ENCODE measurements at regions not wholly inside any gene's neighbourhood (a gene's known extent, or its start where the extent isn't known, plus 50 kb on each side); places are given as distances from the start of the nearest gene placed in this dataset.

GRCh38 chr13:84497613-84498012, 615.3 kb upstream of the SLITRK1 start:
- no peak for DNase-seq

- no peak for DNase-seq
Observed at GRCh38 chr13:84491952-84492351, 609.7 kb upstream of the SLITRK1 start.

DNA sequence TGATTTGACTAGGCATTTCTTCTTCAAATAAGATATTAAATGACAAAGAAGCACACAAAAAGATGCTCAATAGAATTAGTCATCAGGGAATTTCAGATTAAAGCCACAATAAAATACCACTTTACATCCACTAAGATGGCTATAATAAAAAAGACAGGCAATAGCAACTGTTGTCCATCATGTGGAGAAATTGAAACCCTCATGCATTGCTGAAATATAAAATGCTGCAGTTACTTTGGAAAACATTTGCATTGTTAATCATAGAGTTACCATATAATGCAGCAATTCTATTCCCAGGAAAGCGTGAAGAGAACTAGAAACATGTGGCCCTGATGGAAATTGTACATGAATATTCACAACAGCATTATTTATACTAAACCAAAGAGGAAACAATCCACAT, 605.5 kb upstream of the SLITRK1 start:
- DNase-seq, result no peak

- DNase-seq, result no peak
Observed at GRCh38 chr13:84481958-84482357, 599.7 kb upstream of the SLITRK1 start.

GRCh38 chr13:84479656-84480055, 597.4 kb upstream of the SLITRK1 start:
- no peak for DNase-seq

DNA sequence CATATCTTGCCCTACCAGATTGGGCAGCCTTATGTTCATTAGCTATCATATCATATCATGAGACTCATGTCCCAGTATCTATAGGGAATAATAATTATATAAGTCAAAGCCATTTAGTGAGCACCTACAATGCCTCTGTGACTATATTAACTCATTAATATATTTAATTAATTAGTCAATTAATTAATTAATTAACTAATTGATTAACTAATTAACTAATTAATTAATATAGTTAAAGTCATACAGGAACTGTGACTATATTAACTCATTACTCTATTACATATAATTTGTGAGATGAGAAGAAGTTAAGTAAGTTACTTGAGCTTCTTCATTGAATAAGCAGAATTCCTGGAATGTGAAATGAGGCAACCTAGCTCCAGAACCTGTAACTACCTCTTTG, 588.3 kb upstream of the SLITRK1 start:
- no peak for DNase-seq

DNA sequence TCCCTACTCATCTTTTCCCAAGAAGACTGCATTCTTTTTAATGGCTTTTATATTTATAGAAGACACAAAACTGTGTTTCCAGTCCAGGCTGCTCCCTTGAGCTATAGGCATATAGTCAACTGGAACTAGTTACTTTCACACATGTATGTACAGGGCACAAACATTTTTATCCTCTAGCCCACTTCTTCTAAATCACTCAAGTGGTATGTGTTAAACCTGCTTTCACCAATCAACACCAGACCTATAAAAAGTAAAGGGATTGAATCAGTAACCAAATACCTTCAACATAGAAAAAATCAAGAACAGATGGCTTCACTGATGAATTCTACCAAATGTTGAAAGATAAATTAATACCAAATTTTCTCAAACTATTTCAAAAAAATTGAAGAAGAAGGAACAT, 584.2 kb upstream of the SLITRK1 start:
- no peak for DNase-seq

- no peak for DNase-seq
Observed at GRCh38 chr13:84460989-84461388, 578.7 kb upstream of the SLITRK1 start.

- DNase-seq, result no peak
Observed at GRCh38 chr13:84455143-84455905, 573.0 kb upstream of the SLITRK1 start.

DNA sequence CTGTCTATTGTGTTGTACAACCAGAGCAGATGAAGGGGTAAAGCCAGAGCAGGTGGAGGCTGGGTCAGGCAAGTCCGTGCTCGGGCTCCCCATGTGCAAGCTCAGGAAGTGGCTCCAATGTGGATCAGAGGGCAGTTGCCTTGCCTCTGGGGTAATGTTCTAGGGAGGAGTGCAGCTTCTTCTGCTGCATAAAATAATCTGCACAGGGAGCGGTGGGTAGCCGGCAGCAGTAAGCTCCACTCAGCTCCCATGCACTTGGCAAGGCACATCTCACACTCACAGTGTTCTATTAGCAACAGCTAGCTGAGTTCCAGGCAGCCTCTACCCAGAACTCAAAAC, 565.3 kb upstream of the SLITRK1 start:
- DNase-seq, result no peak

GRCh38 chr13:84446972-84447639, 564.8 kb upstream of the SLITRK1 start:
- no peak for DNase-seq

DNA sequence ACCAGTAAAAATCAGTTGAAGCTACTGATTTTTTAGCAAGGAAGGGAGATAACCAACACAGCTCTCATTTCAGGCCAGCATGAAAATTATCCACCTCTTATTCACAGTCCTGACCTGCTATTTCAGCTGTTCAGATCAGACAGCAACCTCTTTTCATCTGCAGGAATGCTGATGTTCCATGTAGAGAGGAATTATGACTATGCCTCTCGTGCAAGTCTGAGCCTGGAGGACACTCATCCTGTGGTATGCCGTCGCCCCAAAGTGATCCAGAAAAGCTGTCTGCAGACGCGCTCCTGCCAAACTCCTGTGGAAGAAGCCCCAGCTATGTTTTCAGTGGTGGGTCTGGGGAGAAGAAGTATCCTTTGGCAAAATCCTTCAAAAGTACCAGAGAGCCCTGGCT, 563.5 kb upstream of the SLITRK1 start:
- DNase-seq, result no peak

- DNase-seq, result no peak
Observed at GRCh38 chr13:84443463-84443862, 561.2 kb upstream of the SLITRK1 start.

DNA sequence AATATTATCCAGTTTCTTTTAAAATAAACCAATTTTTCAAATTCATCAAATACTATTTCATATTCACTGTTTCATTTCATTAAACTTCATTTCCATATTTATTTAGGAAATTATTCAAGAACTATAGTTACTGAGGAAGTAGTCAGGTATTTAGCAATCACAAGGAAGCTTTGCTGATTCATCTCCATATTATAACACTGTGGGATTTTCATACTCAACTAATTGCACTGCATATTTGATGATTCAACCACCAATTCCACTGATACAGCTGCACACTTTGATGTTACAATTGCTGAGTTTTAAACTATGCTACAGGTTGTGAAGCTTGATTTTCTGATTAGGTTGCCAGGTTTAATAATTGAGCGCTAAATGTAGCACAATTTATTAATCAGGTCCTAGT, 556.8 kb upstream of the SLITRK1 start:
- DNase-seq, result no peak

DNA sequence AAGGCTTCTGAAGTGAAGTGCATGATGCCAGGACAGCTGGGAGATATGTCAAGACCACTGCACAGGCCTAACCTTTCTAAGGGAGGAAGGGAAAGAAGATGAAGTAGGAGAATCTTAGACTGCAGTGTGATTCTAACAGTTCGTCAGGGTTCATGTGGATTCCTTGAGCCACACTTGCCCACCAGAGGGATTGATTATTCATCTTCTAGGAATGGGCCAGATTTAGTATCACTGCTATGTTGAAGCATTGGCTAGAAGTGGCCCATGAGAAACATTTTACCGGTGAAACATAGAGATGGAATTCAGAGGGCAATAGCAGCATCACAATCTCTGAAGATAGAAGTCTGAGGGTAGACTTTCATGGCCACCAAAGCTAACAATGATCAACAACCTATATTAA, 550.8 kb upstream of the SLITRK1 start:
- DNase-seq, result no peak

GRCh38 chr13:84431646-84432045, 549.4 kb upstream of the SLITRK1 start:
- DNase-seq, result no peak

DNA sequence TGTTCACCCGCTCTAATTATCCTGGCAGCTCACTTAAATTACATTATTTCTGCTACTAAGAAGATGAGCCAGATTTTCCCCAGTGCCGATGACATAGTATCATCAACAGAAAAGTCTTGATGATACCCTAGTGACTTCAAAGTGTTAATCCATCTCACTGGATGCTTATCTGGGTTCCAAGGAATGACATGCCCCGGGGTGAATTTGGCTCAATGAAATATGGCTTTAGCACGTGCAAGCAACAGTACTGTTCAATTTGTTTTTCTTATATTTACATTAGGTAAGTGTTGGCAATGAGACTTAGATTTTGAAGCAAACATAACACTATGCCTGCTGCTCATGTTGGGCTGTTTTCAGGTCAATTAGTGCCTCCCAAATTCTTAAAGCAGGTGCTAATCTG, 548.2 kb upstream of the SLITRK1 start:
- no peak for DNase-seq

DNA sequence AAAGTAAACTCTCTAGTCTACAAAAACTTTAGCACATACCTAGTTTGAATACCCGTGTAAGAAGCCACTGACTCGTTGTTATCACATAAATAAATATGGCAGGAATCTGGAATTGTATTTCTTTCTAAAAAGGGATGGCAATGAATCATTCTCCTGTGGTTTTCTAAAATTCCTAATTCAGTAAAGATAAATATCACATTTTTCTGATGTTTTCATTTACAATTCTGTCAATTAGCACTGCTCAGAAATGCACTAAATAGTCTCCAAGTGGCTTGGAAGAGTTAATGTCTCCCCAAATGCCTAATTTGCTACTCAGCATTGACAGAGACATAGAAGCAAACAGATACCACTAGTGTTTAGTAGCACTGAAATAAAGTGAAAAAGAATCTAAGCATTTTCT, 547.7 kb upstream of the SLITRK1 start:
- DNase-seq, result no peak

DNA sequence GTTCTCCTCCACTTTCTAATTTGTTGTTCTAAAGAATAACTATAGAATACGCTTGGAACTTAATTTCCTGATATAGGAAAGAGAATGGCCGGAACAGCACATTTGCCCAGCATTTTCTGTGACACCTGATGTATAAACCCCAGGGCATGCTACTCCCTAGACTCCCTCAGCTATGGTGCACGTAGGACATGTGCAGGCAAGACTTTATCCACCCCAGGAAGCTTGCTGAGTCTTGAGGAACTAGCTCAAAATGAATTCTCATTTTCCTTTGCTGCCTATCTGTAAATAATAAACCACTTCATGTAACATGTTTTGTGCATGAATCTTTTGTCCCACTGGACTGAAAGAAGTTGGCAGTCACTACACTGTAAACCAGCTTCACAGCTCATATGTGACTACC, 535.8 kb upstream of the SLITRK1 start:
- DNase-seq, result no peak

DNA sequence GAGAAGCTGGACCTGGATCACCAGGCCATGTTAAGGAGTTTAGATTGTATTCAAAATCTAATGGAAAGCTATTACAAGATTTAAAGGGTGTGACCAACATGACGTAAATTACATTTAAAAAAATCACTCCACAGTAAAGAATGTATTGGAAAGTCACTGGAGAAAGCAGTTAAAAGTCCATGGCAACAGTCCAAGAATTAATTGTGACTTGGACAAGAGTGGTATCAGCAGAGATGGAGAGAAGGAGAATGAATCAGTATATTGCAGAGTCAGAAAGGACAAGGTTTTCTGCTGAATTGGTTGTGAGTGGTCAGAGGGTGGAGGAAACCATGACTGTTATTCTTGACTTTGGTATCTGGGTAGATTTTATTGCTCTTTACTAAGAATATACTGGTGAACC, 535.1 kb upstream of the SLITRK1 start:
- no peak for DNase-seq

GRCh38 chr13:84413016-84413415, 530.7 kb upstream of the SLITRK1 start:
- no peak for DNase-seq

DNA sequence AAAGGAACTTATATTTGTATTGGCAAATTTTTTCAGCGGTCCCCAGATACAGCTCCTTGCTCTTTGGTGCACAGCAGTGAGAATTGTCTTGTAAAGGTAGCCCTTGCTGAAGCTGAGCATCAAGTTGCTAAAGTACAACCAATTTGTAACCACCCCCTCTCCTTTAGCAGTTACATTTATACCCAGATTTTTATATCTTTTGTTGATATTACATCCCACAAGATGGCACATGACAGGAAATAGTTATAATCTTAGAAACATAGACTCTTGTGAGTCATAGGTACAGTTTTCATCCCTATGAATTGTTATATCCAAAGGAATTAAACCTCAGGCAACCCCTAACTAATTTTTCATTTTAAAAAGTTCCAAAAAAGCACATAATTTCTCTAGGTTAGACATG, 523.0 kb upstream of the SLITRK1 start:
- no peak for DNase-seq

GRCh38 chr13:84400706-84401105, 518.4 kb upstream of the SLITRK1 start:
- no peak for DNase-seq

DNA sequence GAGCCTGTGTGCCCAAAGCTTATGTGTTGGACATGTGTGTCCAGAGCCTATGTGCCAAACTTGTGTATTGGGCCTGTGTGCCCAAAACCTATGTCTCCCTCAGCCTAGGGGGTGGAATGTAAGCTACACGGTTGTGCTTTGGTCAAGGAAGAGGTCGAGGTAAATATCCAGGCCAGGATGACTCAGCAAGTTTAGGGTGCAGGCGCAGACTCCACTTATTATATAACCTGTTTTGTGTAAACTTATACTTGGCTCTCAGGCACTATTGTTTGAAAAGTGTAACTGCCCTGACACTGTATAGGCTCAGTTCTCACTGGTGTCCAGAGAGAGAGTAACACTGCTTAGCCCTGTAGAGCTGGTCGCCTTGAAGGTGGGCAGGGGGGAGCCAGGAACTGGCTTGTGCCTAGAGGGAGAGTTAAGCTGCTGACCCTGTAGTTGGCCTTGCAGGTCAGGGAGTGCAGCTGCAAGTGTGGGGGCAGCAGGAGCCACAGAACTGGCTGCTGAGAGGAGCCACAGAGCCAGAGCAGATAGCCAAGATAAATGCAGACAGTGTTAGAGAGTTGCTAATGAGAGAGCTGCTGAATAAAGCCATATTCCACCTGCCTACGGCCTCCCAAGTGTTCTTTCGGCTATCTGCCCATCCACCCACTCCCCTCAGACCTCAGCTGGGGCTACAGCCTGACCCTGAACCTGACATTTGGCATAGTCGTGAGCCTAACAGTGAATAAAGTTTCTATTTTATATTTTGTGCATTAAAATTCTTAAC, 517.2 kb upstream of the SLITRK1 start:
- DNase-seq, result no peak
